Tibial nerve (tissue), 4 donors: ENCODE measurements at regions not wholly inside any gene's neighbourhood (a gene's known extent, or its start where the extent isn't known, plus 50 kb on each side); places are given as distances from the start of the nearest gene placed in this dataset.

Source experiments
- EP300 ChIP-seq, 2 donors: sonication (generic); formaldehyde crosslinking; IDR thresholded peaks; one replicate each; pipeline ENCODE4 v1.6.1; 2017; ENCODE audit warnings: antibody characterized with exemption in 2 of 2, mild to moderate bottlenecking in 1 of 2
- POLR2A ChIP-seq, 2 donors: fragments of 450-650 bp; IDR thresholded peaks; one replicate each; pipeline ENCODE4 v1.6.1; 2017; ENCODE audit warnings: antibody characterized with exemption in 2 of 2, mild to moderate bottlenecking in 2 of 2, moderate library complexity in 2 of 2
- TF ChIP-seq, protein P1 (sequence below), 5 experiments: fragments of 200-600 bp in 3 of 5; fragments of 450-650 bp in 2 of 5; sonication (generic) in 3 of 5; IDR thresholded peaks; one replicate each; pipeline ENCODE4 v1.5.1; 2016 to 2019; ENCODE audit warnings: antibody characterized with exemption in 5 of 5, mild to moderate bottlenecking in 3 of 5, moderate library complexity in 2 of 5

GRCh38 chr5:138636398-138636944 lies 61.3 kb upstream of the HSPA9 start:
- TF ChIP-seq, protein P1, sequence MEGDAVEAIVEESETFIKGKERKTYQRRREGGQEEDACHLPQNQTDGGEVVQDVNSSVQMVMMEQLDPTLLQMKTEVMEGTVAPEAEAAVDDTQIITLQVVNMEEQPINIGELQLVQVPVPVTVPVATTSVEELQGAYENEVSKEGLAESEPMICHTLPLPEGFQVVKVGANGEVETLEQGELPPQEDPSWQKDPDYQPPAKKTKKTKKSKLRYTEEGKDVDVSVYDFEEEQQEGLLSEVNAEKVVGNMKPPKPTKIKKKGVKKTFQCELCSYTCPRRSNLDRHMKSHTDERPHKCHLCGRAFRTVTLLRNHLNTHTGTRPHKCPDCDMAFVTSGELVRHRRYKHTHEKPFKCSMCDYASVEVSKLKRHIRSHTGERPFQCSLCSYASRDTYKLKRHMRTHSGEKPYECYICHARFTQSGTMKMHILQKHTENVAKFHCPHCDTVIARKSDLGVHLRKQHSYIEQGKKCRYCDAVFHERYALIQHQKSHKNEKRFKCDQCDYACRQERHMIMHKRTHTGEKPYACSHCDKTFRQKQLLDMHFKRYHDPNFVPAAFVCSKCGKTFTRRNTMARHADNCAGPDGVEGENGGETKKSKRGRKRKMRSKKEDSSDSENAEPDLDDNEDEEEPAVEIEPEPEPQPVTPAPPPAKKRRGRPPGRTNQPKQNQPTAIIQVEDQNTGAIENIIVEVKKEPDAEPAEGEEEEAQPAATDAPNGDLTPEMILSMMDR (IDR thresholded peaks at IDR 0.05): no peak
- TF ChIP-seq POLR2A (IDR thresholded peaks at IDR 0.05) (no peak), EP300 (IDR thresholded peaks at IDR 0.05) (no peak)
